GM12864 (cell line): ENCODE measurements at regions not wholly inside any gene's neighbourhood (a gene's known extent, or its start where the extent isn't known, plus 50 kb on each side); places are given as distances from the start of the nearest gene placed in this dataset.
"Not testable (repeated sequence)": the region's sequence is repeated elsewhere in the genome, so short reads cannot be mapped to it uniquely, and the experiment has no call there.

Experiments
- DNase-seq: peaks from one replicate; pipeline ENCODE4 v3.0.0-alpha.2; 2011; ENCODE audit warnings: low read depth
- H3K4me3 ChIP-seq: 2 replicates; pipeline ENCODE4 v1.5.1; 2011; ENCODE audit warnings: mild to moderate bottlenecking, low read depth, low read length, control low read depth
- CTCF ChIP-seq: IDR thresholded peaks from 2 replicates; pipeline ENCODE4 v1.5.1; 2011; ENCODE audit warnings: low read depth, mild to moderate bottlenecking, moderate library complexity, low read length, control low read depth, inconsistent platforms; ENCODE audit errors: missing control alignments

- no peak overlapping the region for H3K4me3 ChIP-seq
- no peak for TF ChIP-seq CTCF
- no peak for DNase-seq
Observed at GRCh38 chr18:38502539-38502938, 936.9 kb upstream of the CELF4 start.

- DNase-seq = no peak
- H3K4me3 ChIP-seq = no peak overlapping the region
- no peak for TF ChIP-seq CTCF
Observed at GRCh38 chr18:38497266-38497665, 931.7 kb upstream of the CELF4 start.

- no peak for TF ChIP-seq CTCF
- DNase-seq = no peak
- H3K4me3 ChIP-seq = no peak overlapping the region
Observed at GRCh38 chr18:38496222-38496793, 930.7 kb upstream of the CELF4 start.

- H3K4me3 ChIP-seq = no peak overlapping the region
- no peak for DNase-seq
- TF ChIP-seq CTCF = no peak
Observed at GRCh38 chr18:38494065-38494464, 928.5 kb upstream of the CELF4 start.

- no peak overlapping the region for H3K4me3 ChIP-seq
- no peak for DNase-seq
- TF ChIP-seq CTCF = no peak
Observed at GRCh38 chr18:38491195-38491594, 925.6 kb upstream of the CELF4 start.

GRCh38 chr18:38489721-38490120 is 924.1 kb upstream of the CELF4 start:
- not testable (repeated sequence) for H3K4me3 ChIP-seq, DNase-seq

- no peak for DNase-seq
- TF ChIP-seq CTCF = no peak
- no peak overlapping the region for H3K4me3 ChIP-seq
Observed at GRCh38 chr18:38487521-38487920, 921.9 kb upstream of the CELF4 start.
